Stimulated activated CD4-positive, alpha-beta T cell treated with anti-CD3 and anti-CD28 coated beads, Interleukin-15, amount 100 ng/mL, for 1 hour (primary cell): ENCODE measurements at regions not wholly inside any gene's neighbourhood (a gene's known extent, or its start where the extent isn't known, plus 50 kb on each side); places are given as distances from the start of the nearest gene placed in this dataset.
"Not testable (repeated sequence)": the region's sequence is repeated elsewhere in the genome, so short reads cannot be mapped to it uniquely, and the experiment has no call there.

ENCODE experiments used
- DNase-seq, 2 donors: peaks; one replicate each; pipeline ENCODE4 v3.0.0-alpha.2; 2020; ENCODE audit warnings: low read depth in 1 of 2, low spot score in 1 of 2

DNA sequence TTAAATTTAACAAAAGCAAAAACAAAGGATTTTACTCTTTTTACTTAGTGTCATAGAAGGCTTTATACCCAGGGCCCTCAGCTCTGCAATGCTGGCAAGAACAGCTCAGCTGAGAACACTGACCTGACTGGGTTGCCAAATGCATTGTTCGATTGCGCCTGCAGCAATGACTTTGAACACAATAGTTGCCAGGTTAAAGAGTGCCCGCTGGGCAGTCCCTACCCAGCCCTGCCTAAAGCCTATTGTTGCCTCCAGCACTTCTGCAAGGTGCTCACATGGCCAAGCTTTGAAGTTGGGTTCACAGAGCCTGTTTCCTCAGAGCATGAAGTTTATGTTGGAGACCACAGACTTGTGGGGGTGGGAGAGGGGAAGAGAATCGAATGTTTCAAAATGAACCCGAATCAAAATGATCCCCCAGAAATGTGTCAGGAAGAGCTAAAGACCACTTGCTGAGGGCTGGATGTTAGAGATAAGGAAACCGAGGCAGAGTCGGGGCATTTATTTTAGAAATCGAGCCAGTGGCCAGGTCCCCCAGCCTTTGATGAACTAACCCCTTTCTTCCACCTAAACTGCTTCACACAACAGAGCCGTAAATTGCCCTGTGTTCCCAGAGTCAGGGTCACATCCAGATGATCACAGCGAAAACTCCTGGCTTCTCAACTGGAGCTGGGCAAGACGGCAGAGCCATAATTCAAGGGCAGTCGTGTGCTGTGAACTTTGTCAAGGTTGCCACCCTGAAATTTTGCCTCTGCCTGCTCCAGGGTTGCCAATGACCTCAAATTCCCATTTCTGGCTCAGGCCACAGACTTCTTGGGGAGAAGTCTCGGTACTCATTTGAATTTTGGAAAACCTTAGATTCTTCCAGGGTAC lies 55.0 kb downstream of the FOXA2 start:
- no peak for DNase-seq

DNA sequence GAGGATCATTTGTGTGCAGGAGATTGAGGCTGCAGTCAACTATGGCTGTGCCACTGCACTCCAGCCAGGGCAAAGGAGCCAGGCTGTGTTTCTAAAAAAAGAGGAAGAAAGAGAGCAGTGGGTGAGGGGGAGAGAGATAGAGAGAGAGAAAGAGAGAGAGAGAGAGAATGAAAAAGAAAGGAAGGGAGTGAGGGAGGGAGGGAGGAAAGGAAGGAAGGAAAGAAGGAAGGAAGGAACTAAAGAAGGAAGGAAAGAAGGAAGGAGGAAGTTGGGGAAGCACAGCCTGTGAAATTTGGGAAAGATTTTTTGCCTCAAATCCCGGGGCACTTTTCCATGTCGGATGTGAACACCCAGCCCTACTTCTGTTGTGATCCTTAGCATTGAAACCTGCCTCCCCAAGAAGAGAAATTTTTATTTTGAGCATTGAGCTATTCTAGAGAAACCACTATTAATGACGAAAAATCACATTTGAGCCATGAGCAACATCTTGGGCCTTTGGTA lies 57.8 kb downstream of the FOXA2 start:
- no peak for DNase-seq

DNA sequence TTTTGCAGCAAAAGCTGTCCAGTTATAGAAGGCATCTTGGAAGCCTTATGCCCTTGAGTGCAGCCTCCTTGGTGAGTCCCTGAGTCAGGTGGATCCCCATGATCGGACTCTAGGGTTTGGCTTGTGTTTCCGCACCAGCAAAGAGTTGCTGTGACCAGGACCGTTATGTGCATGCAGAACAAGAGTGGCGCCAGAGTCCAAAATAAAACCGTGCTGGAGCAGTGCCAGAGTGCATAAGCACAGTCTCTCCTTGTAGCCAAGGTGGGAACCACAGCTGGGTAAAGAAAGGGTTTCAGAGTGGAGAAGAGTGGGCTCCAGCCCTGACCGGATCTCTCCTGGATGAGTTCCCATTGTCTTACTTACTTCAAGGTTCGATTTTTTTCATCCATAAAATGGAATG lies 58.6 kb downstream of the FOXA2 start:
- no peak for DNase-seq

DNA sequence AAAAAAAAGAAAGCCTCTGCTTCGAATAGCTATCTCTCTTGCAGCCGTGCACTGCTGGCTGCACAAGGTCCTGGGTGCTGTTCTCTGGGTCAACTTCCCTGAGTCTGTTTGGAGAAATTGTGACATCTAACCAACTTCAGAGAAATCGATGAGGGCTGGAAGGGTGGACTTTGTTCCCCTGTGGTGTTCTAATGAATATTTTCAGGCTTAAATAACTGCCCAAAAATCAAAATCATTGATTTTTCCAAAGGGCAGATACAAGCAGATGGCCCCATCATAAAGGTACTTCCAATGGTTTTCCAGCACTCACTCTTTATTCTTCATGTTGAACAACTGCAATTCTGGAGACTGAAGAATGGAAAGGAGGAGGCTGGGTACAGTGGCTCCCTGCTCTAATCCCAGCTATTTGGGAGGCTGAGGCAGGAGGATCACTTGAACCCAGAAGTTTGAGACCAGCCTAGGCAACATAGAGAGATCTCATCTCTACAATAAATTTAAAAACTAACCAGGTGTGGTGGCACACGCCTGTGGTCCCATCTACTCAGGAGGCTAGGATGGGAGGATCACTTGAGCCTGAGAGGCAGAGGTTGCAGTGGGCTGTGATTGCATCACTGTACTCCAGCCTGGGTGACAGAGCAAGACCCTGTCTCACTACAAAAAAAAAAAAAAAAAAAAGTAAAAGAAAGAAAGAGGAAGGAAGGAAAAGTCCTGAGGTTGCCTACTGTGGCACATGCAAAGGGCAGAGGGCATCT lies 59.1 kb downstream of the FOXA2 start:
- DNase-seq = no peak

DNA sequence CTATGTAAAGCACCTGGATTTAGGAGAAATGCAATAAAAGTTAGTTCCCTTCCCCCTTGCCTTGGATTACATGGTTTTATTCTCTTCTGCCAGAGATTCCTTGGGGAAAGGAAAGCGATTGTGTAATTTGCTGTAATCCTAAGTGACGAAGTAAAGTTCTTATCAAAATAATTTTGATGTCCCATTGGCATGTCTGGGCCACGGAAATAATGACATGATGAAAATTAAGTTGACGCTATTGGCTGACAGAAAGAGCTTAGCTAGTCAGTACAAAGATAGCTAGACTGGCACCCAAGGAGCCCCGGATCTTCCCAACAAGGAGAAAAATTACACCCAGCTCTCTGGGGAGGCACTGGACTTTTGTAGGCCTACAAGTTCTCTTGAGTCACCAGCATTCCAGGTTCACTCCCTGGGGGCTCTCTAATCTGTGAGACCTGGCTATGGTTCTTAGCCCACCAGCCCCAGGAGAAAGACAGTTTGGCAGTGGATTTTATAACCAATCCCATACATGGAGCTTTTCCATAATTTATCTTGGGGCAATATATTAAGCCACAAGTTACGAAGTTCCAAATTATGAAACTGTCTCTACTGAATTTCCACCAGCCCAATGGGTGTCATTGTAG lies 59.9 kb downstream of the FOXA2 start:
- DNase-seq = no peak

DNA sequence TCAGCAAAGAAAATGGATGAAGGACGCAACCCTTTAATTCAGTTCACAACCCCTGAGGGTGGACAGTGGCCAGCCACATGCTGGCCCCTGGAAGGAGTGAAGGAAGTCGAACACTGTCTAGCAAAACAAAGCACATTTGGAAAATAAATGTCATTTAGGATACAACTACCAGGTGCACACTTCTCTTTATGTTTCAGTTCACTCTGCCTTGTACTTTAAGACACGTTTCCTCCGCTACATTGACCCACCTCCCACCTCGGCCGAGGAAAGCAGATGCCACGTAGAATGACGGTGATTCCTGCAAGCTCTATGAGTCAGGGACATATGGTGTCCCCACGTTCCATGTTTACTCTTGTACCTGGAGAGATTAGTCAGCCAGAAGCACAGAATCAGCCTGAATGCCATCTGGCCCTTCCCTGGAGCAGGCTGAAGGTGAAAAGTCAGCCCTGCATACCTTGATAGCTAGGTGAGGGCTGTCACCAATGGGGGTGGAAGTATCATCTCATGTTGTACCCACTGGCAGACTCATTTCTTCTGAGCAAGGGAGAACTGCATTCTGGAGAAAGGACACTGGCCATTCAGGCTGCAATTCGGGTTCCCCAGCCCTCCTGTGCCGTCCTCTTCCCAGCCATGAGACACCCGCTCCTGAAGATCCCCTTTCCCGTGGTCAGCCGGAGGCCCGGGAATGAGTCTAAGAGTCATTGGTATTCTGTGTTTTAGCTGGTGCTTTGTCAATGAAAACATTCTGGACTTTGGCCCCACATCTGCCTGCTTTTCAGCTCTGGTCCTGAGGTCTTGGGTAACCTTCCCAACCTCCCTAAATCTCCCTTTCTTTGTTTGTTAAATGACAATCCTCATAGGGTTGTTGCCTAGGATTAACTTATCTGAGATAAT lies 60.6 kb downstream of the FOXA2 start:
- no peak for DNase-seq

DNA sequence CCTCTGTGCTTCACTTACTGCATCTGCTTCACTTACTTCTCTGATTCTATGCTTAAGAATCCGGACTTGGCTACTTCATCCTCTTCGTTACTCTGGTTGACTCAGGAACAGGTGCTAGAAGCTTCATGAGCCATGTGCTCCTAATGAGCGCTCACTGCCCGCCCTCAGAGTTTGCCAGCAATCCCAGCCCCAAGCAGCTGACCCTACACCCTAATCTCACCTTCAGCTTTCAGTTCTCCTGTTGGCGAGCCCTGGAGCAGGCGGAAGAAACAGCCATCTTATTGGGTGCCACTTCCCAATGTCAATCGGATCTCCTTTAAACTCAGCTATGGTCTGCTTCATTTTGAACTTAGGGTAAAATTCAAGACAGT lies 61.3 kb downstream of the FOXA2 start:
- DNase-seq = no peak

DNA sequence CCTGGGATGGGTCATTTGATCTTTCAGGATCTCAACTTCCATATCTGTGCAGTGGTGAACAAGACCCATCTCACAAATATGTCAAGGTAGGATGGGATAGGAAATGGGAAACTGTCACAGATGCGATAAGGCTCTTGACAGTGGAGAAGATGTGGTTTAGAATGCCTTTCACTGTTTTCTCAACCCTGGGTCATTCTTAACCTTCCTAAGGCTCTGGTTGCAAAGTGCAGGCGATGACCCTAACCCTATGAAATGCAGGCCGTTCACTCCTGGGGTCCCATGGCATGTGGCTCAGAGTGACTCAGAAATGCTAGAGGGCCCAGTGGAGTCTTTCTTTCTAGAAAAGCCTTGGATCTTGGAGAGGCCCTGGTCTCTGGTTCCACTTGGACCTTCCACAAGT lies 61.7 kb downstream of the FOXA2 start:
- DNase-seq = no peak

DNA sequence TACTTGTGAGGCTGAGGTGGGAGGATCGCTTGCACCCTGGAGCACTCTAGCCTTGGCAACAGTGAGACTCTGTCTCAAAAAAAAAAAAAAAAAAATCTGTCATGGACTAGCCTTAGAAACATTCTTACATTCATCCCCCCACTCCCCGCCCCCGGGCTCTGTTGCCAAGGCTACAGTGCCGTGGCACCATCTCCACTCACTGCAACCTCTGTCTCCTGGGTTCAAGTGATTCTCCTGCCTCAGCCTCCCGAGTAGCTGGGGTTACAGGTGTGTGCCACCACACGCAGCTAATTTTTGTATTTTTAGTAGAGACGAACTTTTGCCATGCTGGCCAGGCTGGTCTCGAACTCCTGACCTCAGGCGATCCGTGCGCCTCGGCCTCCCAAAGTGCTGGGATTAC lies 62.4 kb downstream of the FOXA2 start:
- not testable (repeated sequence) for DNase-seq

DNA sequence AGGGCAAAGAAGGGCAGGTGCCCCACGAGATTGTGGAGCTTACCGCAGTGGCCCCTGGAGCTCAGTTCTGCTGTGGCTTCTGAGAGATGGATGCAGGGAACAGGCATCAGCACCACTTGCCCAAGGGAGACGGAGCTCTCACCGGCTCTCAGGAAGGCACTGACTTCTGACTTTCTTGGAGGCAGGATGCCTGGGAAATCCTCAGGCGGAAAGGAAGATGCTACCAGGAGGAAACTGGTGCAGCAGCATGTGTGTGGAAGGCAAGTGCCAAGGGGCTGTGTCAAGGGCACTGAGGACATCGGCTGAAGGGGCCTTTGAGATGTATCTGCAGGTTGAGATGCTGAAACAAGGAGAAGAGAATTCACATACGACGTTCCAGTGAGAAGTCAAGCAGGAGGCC lies 64.0 kb downstream of the FOXA2 start:
- DNase-seq = no peak

DNA sequence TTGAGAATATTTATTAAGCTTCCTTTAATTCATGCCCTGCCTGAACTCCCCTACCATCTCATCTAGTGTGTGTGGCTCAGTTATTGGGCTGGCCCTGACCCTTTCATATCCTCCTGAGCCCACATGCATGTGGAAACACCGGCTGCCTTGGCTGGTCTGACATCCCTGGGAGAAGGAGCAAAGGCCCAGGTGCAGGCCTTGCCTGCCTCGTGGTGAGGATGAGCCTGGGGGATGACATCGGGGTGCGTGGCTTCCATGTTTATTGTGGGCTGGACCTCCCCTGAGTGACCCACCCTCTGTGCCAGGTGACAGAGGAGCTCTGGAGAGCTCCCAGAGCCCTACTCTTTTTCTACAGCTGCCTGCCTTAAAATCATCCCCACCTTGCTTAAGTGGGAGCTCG lies 69.1 kb downstream of the FOXA2 start:
- DNase-seq = no peak

DNA sequence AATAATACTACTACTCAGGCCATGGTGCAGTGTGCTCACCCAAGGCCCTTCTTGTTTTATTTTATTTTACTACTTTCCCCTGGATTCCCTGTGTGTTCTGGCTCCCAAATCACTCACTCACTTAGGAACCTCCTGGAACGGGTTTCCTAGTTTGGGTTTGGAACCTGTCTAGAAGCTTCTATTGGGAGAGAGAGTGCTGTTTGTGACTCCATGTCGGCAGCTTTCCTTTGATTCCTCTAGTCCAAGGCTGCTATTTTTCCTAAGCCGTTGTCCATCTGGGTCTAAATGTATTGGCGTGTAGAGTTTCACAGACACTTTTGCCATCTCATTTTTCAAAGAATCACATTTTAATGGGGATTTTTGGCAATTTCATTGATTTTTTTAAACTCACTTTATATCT lies 70.8 kb downstream of the FOXA2 start:
- no peak for DNase-seq

DNA sequence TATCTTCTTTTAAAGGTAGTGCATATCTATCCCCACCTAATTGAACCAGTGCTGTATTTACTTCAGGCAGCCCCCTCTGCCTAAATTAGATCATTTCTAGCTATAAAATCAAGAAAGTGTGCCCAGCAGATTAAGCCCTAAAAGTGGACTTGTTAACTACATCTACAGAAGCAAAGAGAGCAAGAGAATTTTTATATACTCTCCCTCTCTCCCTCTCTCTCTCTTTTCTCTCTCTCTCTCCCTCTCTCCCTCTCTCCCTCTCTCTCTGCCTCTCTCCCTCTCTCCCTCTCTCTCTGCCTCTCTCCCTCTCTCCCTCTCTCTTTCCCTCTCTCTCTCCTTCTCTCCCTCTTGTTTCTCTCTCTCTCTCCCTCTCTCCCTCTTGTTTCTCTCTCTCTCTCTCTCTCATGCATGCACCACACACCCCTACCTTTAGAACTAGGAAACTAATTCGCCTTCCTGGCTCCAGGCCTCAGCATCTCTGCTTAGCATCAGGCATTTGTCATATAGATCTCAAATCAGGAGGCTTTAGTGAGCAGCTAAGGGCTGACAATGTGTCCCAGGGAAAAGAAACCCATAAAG lies 71.4 kb downstream of the FOXA2 start:
- no peak for DNase-seq

DNA sequence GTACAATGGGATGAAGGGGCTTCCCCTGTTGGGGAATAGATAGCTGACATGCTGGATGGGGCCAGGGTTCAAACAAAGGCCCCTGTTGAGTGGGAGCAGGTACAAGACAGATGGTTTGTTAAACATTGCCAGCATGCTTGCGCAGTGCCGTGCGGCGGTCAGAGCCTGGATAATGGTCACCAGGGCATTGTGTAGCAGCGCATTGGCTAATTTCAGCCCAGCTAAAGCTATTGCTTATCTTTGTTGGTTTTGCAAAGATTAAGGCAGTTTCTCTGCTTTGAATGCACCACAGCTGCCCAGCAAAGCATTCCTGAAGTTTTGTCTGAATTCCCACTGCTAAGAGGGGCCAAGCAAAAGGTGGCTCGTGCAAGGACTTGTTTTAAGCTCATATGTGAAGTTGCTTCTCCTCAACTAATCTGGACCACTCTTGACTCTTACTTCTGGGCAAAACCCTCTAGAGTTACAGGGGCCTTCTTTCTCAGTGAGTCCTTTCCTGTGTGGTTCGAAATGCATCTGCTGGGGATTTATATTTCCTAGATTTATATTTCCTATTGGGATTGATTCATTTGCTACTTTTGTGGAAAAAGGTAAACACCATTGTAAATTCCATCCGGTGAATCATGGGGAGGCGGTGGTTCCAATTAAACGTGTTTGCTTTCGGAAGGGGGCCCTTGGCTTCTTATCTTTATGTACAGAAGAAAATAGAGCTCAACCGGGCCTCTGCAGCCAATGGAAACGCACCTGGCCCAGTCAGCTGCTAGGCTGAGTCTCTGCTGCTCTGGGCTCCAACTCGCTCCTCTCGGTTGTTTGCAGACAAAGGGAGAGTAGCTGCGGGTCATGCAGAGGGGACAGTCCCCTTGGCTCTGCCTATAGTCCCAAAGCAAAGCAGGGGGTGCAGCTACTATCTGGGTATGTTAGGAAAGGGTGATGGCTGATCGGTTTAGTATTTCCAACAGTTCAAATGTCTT lies 72.1 kb downstream of the FOXA2 start:
- no peak for DNase-seq

DNA sequence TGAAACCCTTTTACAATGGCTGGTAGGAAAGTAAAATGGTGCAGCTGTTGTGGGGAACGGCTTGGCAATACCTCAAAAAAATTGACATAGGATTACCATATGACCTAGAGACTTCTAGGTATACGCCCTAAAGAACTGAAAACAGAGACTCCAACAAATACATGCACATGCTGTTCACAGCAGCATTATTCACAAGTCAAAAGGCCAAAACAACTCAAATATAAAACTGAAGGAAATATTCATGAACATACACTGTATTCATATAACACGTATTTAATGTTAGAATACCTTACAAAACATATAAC lies 74.6 kb downstream of the FOXA2 start:
- DNase-seq = no peak

DNA sequence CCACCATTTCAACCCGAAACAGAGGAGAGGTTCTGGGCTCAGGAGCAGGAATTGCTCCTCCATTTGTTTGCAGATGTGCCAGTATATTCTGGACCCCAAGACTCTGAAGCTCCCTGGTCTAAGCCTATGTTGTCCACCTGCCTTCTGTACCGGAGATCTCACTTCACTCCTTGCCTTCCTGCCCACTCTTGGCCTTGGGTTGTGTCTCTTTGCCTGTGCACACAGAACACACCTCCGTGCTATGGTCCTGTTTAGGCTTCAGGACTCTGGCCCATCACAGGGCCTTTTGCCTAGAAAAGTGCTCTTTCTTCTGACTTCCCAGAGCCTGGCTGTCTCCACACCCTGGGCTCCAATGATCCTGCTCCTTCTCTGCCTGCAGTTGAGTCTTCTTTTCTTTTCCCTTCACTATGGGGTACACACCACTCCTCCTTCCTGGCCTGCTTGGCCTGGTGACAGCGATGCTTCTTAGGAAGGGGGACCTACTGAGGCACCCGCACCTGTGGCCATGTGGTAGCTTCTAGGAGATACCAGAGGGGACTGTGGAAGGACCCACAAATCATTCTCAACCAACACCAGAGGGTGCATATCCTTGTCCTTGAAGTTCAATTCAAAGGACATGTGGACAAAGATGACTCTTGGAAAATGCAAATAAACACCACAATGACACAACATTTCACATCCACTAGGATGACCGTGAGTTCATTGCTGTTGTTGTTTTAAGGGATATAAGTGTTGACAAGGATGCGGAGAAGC lies 75.1 kb downstream of the FOXA2 start:
- no peak for DNase-seq

DNA sequence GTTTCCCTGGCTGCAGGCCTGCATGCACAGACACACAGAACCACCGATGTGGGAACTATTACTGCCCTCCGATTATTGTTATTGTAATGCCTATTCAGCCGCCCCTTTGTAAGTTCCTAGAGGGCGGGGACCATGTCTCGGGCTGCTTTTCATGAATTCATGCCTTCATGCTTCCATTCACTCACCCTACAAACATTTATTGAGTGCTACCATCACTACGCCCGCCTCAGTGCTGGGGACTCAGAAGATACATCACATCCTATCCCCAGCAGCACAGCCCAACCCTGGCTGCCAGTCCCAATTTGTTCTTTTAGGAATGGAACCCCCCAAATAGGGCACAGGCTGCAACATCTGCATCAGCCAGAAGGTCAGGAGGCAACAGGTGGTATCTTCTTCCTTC lies 75.9 kb downstream of the FOXA2 start:
- DNase-seq = no peak

DNA sequence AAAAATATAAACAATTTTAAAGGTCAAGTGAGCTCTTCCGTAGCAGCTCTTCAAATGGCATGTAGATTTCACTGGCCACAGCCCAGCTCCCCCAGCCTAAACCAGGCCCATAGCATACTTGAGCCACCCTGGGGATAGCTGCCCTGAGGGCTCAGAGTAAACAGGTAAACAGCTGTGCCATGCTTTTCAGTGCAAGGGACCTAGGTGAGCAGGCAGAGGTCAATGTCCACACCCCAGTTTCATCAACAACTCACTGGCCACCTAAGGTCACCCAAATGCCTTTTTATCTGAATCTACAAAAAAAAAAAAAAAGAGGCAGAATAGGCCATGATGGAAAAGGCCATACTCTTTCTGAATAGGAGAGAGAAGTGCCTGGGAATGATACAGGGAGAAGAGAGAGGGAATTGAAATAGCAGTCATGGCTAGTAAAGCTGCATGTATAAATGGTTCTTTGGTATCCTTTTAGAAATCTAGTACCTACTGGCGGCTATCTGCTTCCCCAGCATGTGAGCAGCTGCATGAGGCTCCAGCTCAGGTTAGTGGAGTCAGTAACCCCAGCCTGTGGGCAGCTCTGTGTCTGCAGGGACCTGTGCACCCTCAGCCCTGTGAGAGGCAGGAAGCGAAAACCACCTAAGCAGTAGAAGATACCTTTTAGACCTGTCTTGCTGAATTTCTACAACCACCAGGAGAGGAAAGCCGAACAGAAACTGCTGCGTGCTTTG lies 77.0 kb downstream of the FOXA2 start:
- no peak for DNase-seq
